ENCODE measurements at regions not wholly inside any gene's neighbourhood (a gene's known extent, or its start where the extent isn't known, plus 50 kb on each side); places are given as distances from the start of the nearest gene placed in this dataset.
A peak's percentile ranks its signal among the peaks of the same experiment; 100 is the strongest.
"Not testable (repeated sequence)": the region's sequence is repeated elsewhere in the genome, so short reads cannot be mapped to it uniquely, and the experiment has no call there.

DNA sequence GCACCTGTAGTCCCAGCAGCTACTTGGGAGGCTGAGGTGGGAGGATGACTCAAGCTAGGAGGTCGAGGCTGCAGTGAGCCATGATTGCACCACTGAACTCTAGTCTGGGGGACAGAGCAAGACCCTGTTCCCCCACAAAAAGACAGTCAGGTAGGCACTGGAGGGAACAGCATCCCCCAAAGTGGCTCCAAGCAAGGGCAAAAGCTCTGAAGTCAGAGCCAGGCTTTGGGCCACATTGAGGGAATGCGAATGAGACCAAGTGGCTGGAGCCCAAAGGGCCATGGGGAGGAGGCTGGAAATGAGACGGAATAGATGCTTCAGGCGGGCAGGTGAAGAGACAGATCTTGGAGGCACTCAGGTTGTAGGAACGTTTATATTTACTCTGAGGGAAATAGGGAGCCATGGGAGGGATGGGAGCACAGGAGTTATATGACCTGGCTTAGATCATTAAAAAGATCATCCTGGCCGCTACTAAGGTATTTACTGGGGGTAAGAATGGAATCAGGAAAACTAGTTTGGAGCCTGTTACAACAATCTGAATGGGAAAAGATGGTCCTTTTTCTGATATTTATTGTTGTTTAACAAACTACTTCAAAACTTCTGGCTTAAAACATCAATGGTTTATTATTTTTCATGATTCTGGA lies 229.6 kb upstream of the ZNF217 start:
- no peak for DNase-seq (ENCODE audit: extremely low read depth, low read depth)

DNA sequence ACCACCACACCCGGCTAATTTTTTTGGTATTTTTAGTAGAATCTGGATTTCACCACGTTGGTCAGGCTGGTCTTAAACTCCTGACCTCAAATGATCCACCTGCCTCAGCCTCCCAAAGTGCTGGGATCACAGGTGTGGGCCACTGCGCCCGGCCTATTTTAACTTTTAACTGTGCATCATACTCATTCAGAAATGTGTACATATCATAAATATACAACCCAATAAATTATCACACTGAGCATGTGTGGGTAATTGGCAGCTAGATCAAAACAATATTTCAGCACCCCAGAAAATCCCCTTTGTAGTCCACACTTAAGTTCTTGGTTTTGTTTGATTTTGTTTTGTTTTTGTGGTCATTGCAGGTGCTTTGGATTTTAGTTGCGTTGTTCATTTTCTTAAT lies 228.9 kb upstream of the ZNF217 start:
- DNase-seq (ENCODE audit: extremely low read depth, low read depth) = no peak

GRCh38 chr20:53819973-53820451 lies 226.4 kb upstream of the ZNF217 start:
- DNase-seq (ENCODE audit: extremely low read depth, low read depth) = no peak

- DNase-seq (ENCODE audit: extremely low read depth, low read depth) = no peak
Measured at GRCh38 chr20:53818457-53819177, 225.0 kb upstream of the ZNF217 start.

GRCh38 chr20:53817513-53817912 lies 223.9 kb upstream of the ZNF217 start:
- not testable (repeated sequence) for DNase-seq (ENCODE audit: extremely low read depth, low read depth)

GRCh38 chr20:53816872-53817398 lies 223.3 kb upstream of the ZNF217 start:
- DNase-seq (ENCODE audit: extremely low read depth, low read depth) = no peak

GRCh38 chr20:53815509-53815908 lies 221.9 kb upstream of the ZNF217 start:
- DNase-seq (ENCODE audit: extremely low read depth, low read depth) = no peak

GRCh38 chr20:53814060-53814459 lies 220.4 kb upstream of the ZNF217 start:
- DNase-seq (ENCODE audit: extremely low read depth, low read depth) = no peak

- DNase-seq (ENCODE audit: extremely low read depth, low read depth) = no peak
Measured at GRCh38 chr20:53813636-53814035, 220.0 kb upstream of the ZNF217 start.

- no peak for DNase-seq (ENCODE audit: extremely low read depth, low read depth)
Measured at GRCh38 chr20:53811577-53811976, 217.9 kb upstream of the ZNF217 start.

DNA sequence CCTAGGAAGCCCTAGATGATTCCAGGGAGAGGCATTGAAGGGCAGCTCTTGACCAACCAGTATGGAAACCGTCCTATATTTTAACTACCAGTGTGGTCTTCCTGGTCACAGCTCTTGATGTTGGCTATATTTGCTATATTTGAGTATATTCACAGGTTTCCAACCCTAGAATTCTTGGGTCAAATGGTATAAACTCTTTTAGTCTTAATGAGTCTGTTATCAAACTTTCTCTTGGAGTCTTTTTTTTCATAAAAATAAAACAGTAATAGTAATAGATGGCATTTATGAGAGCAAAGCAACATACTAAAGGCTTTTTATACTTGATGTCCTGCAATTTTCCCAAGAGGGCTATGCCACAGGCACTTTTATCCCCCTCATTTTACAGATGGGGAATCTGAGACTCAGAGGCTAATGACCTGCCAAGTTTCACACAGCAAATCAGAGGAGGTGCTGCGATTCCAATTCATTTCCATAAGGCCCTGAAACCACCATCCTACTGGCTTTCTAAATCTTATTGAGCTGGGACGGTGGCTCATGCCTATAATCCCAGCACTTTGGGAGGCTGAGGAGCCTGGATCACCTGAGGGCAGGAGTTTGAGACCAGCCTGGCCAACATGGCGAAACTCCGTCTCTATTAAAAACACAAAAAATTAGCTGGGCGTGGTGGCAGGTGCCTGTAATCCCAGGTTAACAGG lies 217.2 kb upstream of the ZNF217 start:
- no peak for DNase-seq (ENCODE audit: extremely low read depth, low read depth)

GRCh38 chr20:53809728-53810365 lies 216.2 kb upstream of the ZNF217 start:
- DNase-seq (ENCODE audit: extremely low read depth, low read depth) = no peak

- no peak for DNase-seq (ENCODE audit: extremely low read depth, low read depth)
Measured at GRCh38 chr20:53809217-53809616, 215.6 kb upstream of the ZNF217 start.

DNA sequence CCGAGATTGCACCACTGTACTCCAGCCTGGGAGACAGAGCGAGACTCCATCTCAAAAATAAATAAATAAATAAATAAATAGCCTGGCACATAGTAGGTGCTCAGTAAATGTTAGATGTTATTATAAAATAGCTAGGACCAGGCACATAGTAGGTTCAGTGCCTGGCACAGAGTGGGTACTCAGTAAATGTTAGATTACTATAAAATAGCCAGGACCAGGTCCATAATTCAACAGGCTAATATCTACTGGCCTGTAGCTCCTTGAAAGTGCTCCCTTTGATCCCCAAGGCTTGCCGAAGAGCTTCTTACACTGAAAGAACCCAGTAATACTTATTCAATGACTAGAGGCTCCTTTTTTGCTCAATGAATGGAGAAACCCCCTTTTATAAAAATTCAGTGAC lies 215.1 kb upstream of the ZNF217 start:
- DNase-seq (ENCODE audit: extremely low read depth, low read depth) = no peak

- not testable (repeated sequence) for DNase-seq (ENCODE audit: extremely low read depth, low read depth)
Measured at GRCh38 chr20:53808302-53808701, 214.7 kb upstream of the ZNF217 start.

DNA sequence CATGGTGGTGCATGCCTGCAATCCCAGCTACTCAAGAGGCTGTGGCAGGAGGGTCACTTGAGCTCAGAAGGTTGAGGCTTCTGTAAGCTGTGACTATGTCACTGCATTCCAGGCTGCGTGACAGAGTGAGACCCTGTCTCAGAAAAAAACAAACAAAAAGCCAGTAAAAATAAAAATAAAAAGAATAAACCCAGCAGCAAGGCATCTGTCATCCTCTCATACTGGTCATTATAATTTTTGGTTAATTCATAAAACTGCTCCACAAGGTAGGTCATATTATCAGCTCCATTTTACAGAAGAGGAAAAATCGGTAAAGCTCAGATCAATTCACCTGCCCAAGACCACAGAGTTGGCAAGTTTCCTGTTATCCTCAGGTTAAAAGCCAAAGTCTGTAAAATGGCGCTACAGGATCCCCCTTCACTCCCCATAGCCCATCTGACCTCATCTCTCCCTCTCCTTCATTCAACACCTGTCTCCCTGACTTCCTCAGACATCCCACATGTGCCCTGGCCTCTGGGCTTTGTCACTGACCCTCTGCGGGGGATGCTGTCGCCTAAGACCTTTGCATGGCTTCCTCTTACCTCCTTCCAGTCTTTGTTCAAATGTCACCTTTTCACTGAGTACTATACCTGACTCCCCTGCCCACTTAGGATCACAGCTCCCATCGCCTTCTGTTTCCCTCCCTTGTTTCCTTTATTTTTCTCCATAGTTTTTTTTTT lies 213.2 kb upstream of the ZNF217 start:
- no peak for DNase-seq (ENCODE audit: extremely low read depth, low read depth)

DNA sequence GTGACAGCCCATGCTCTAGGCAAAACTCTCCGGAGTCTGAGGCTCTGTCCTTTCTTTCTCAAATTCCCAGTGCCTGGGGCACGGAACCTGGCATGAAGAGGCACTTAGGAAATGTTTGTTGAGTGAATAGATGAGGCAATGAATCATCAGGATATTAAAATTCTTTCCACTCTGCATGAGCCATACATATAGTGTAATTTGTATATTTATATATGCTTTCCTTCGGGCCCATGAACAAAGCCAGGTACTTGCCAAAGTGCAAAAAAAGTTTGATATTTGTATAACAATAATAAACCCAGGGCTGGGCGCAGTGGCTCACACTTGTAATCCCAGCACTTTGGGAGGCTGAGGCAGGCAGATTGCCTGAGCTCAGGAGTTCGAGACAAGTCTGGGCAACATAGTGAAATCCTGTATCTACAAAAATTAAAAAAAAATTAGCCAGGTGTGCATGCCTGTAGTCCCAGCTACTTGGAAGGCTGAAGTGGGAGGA lies 212.3 kb upstream of the ZNF217 start:
- peak; percentile 75 for DNase-seq (ENCODE audit: extremely low read depth, low read depth)

DNA sequence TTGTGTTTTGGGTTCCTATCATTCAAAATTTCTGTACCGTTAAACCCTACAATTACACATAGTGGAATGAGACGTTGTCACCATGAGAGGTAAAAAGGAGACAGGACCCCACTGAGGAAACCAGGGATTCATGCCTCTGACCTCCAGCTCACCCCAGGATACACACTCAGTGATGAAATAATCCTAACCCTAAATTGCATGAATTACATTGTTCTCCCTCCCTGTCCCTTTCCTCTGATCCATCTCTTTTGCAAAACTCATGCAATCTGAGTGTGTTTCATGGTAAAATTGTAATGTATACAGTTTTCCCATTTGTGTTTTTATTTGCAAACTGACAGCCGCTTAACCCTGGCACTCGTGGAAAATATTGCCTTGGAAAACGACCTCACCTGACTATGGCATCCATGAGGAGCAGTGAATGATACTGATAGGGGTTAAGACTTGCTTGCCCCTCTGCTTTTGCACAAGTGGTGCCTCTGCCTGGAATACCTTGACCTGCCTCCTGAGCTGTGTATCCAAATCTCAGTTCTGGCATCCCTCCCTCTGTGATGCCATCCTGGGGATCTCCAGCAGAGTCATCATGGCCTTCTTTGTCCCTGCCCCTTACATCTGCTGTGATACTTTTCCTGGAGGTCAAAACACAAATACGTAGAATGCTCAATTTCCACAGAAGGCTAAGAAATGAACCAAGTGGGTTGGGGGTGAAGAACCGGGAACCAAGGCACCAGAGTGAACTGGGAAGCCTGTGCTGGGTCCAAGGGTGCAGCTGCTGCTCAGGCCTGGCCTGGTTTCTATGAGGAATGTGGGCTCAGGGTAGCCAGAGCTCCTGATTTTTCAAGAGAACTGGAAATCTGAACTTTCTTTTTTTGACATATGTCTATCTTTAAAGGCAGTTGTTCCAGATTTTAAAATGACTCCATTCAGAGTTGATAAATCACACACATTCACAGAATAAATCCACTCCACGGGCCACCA lies 211.6 kb upstream of the ZNF217 start:
- no peak for DNase-seq (ENCODE audit: extremely low read depth, low read depth)

- DNase-seq (ENCODE audit: extremely low read depth, low read depth) = not testable (repeated sequence)
Measured at GRCh38 chr20:53804308-53804707, 210.7 kb upstream of the ZNF217 start.
